ENCODE measurements at regions not wholly inside any gene's neighbourhood (a gene's known extent, or its start where the extent isn't known, plus 50 kb on each side); places are given as distances from the start of the nearest gene placed in this dataset.

DNA sequence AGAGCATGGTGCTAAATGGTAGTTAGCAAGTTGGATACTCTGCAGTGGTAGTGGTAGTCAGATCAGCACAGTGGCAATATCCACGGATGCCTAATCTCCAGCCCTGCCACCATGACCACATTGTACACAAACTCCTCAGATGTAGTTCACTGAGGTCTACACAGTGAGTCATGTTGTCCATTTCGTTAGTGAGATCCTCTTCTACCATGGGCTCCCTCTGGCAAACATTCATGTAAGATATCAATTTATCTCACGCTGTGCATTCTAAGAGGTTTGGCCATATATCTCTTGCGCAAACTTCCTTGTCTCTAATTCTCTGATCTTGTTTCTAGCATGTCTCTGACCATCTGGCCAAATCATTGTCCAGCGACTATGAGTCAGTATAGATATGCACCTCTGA lies 58.2 kb downstream of the POLR1D start:
- Mint-ChIP-seq H3K27ac (no peak overlapping the region), H3K4me3 (no peak overlapping the region), H3K9me3 (no peaks in the 10 kb centered on the region), H3K4me1 (peaks cover 2 to 5% of the 10 kb centered on the region in 2 experiments; a peak in 2 of 4 replicates), H3K27me3 (ENCODE audit: low read depth) (peaks cover 27% of the 10 kb centered on the region), H3K36me3 (ENCODE audit: insufficient read depth in 1 of 3, low read depth in 3 of 3) (no peaks in the 10 kb centered on the region)
- no peak overlapping the region for H3K27ac ChIP-seq (ENCODE audit: insufficient read length, low read depth, low read length)
- no peak overlapping the region for H3K9ac ChIP-seq (ENCODE audit: extremely low read depth, insufficient read length, low read length)
- no peaks in the 10 kb centered on the region for H3K79me2 ChIP-seq (ENCODE audit: insufficient read depth, low read length)
- no peak overlapping the region for H4K5ac ChIP-seq (ENCODE audit: insufficient read length, low read depth, low read length)
- H3K4me1 ChIP-seq (ENCODE audit: insufficient read depth, low read length): no peaks in the 10 kb centered on the region
- no peak overlapping the region for H3T11ph ChIP-seq (ENCODE audit: low read length)
- no peaks in the 10 kb centered on the region for H3K27me3 ChIP-seq (ENCODE audit: insufficient read depth, low read length)
- TF ChIP-seq CTCF (conservative IDR thresholded peaks at IDR 0.05): no peak
- no peak overlapping the region for H2AK5ac ChIP-seq (ENCODE audit: insufficient read length, low read length)
- no peak overlapping the region for H2AFZ ChIP-seq (ENCODE audit: low read length)
- H3K18ac ChIP-seq (ENCODE audit: insufficient read length, low read depth, low read length): no peak overlapping the region
- no peak overlapping the region for H4K8ac ChIP-seq (replicated peaks; ENCODE audit: insufficient read length, low read depth, low read length)
- H3K4me2 ChIP-seq (ENCODE audit: insufficient read depth, insufficient read length, low read length): no peak overlapping the region
- no peak overlapping the region for H2BK120ac ChIP-seq (ENCODE audit: low read depth, low read length, poor library complexity, severe bottlenecking)
- H4K91ac ChIP-seq (ENCODE audit: insufficient read length, low read depth, low read length): no peak overlapping the region
- no peaks in the 10 kb centered on the region for H3K9me3 ChIP-seq (ENCODE audit: control insufficient read depth, low read depth, low read length)
- H3K79me1 ChIP-seq (ENCODE audit: insufficient read depth, low read depth, low read length, poor library complexity, severe bottlenecking): no peaks in the 10 kb centered on the region
- H3K23me2 ChIP-seq (ENCODE audit: insufficient read length, low read depth, low read length, poor library complexity, severe bottlenecking): no peaks in the 10 kb centered on the region
- no peak overlapping the region for H2BK20ac ChIP-seq (ENCODE audit: low read depth, low read length, poor library complexity, severe bottlenecking)
- H2BK15ac ChIP-seq (ENCODE audit: low read depth, low read length): no peak overlapping the region
- no peak overlapping the region for H3K23ac ChIP-seq (ENCODE audit: insufficient read length, low read depth, low read length)
- H3K56ac ChIP-seq (ENCODE audit: insufficient read length, low read depth, low read length): no peak overlapping the region
- H3K4ac ChIP-seq (ENCODE audit: low read depth, low read length): no peak overlapping the region
- WGBS (ENCODE audit: extremely low coverage, insufficient read length, low lambda C conversion rate): no CpG with 5 or more reads among the region's 5 CpGs
- no peak overlapping the region for H2BK5ac ChIP-seq (ENCODE audit: insufficient read length, low read length)
- no peak for DNase-seq
- no peaks in the 10 kb centered on the region for H4K20me1 ChIP-seq (ENCODE audit: control insufficient read depth, insufficient read depth, insufficient read length)
- H3K14ac ChIP-seq (ENCODE audit: insufficient read depth, low read length): no peak overlapping the region
- no peak overlapping the region for H2BK12ac ChIP-seq (ENCODE audit: insufficient read length, low read depth, low read length)
